LoVo (cell line): ENCODE measurements at regions not wholly inside any gene's neighbourhood (a gene's known extent, or its start where the extent isn't known, plus 50 kb on each side); places are given as distances from the start of the nearest gene placed in this dataset.

Experiments used
- DNase-seq: peaks from one replicate; pipeline ENCODE4 v3.0.0-alpha.2; 2016; ENCODE audit warnings: low spot score

GRCh38 chr1:162966613-162967012 is 102.5 kb upstream of the RGS4 start:
- no peak for DNase-seq

- no peak for DNase-seq
Measured at GRCh38 chr1:162964901-162965300, 103.9 kb upstream of the CCDC190 start.

GRCh38 chr1:162956922-162957321 is 95.9 kb upstream of the CCDC190 start:
- DNase-seq: no peak

- DNase-seq: no peak
Measured at GRCh38 chr1:162954824-162955223, 93.8 kb upstream of the CCDC190 start.

GRCh38 chr1:162952956-162953355 is 92.0 kb upstream of the CCDC190 start:
- no peak for DNase-seq

GRCh38 chr1:162951553-162952315 is 90.8 kb upstream of the CCDC190 start:
- DNase-seq: no peak

GRCh38 chr1:162950187-162950586 is 89.2 kb upstream of the CCDC190 start:
- no peak for DNase-seq

GRCh38 chr1:162946701-162947100 is 85.7 kb upstream of the CCDC190 start:
- DNase-seq: no peak

- DNase-seq: no peak
Measured at GRCh38 chr1:162944974-162945674, 84.1 kb upstream of the CCDC190 start.

- DNase-seq: no peak
Measured at GRCh38 chr1:162943622-162944021, 82.6 kb upstream of the CCDC190 start.

GRCh38 chr1:162942916-162943559 is 82.1 kb upstream of the CCDC190 start:
- DNase-seq: no peak

- no peak for DNase-seq
Measured at GRCh38 chr1:162941024-162941423, 80.0 kb upstream of the CCDC190 start.

- no peak for DNase-seq
Measured at GRCh38 chr1:162939035-162939434, 78.1 kb upstream of the CCDC190 start.

GRCh38 chr1:162937716-162938395 is 76.9 kb upstream of the CCDC190 start:
- no peak for DNase-seq

GRCh38 chr1:162930976-162931560 is 70.1 kb upstream of the CCDC190 start:
- DNase-seq: no peak

GRCh38 chr1:162930532-162930931 is 69.6 kb upstream of the CCDC190 start:
- DNase-seq: no peak

- no peak for DNase-seq
Measured at GRCh38 chr1:162929177-162929576, 68.2 kb upstream of the CCDC190 start.

GRCh38 chr1:162928141-162928540 is 67.2 kb upstream of the CCDC190 start:
- DNase-seq: no peak

GRCh38 chr1:162927421-162927820 is 66.4 kb upstream of the CCDC190 start:
- DNase-seq: no peak

GRCh38 chr1:162926906-162927305 is 65.9 kb upstream of the CCDC190 start:
- DNase-seq: no peak

- no peak for DNase-seq
Measured at GRCh38 chr1:162924179-162924578, 63.2 kb upstream of the CCDC190 start.

GRCh38 chr1:162922201-162922600 is 61.2 kb upstream of the CCDC190 start:
- DNase-seq: no peak
